ENCODE measurements at regions not wholly inside any gene's neighbourhood (a gene's known extent, or its start where the extent isn't known, plus 50 kb on each side); places are given as distances from the start of the nearest gene placed in this dataset.

DNA sequence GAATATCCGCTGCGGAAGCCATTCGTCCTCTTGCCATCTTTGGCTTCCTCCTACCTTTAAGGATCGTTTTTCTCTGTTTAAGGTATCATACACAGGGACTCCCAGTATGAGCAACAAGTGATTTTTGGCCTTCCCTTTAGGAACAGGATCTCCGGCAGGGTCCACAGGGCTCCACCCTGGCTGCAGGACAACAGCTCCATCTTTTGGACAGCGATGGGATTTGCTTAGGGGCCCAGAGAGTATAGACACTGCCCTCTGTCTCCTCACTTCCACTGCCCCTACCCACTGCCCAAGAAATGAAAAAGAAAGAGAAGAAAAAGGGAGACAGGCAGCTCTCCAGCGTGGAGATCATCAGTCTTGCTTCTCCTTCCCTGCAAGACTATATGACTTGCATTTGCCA lies 224.5 kb downstream of the UXS1 start:
- no peaks in the 10 kb centered on the region for H3F3A ChIP-seq (ENCODE audit: low read depth)
- TF ChIP-seq CTCF (conservative IDR thresholded peaks at IDR 0.05; ENCODE audit: low read length) (peak; percentile 79), EZH2phosphoT487 (IDR thresholded peaks at IDR 0.05; ENCODE audit: borderline replicate concordance) (no peak)

DNA sequence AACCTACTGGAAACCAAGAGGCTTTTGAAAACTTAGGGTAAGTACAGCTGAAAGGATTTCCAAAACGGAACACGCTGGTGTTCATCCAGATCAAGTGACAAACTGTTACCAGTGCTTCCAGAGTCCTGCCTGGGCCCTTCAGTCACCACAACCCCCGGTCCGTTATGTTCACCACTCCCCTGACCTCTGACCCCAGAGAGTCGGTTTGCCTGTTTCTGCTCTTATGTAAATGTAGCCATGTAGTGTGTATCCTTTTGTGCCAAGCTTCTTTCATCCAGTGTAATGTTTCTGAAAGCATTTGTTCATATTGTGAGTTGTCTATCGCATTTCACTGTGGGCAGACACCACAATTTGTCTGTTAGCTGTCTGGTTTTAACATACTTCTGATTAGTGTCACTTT lies 217.5 kb downstream of the NCK2 start:
- no peak for TF ChIP-seq CTCF (conservative IDR thresholded peaks at IDR 0.05; ENCODE audit: low read length)
- TF ChIP-seq EZH2phosphoT487 (IDR thresholded peaks at IDR 0.05; ENCODE audit: borderline replicate concordance), result no peak
- no peaks in the 10 kb centered on the region for H3K9me3 ChIP-seq (ENCODE audit: insufficient read depth, low read depth, low read length)
- H2AFZ ChIP-seq (ENCODE audit: low read length), result no peak overlapping the region
- no peaks in the 10 kb centered on the region for H4K20me1 ChIP-seq (ENCODE audit: insufficient read depth, low read length, poor library complexity, severe bottlenecking)
- no peaks in the 10 kb centered on the region for H3K79me2 ChIP-seq (ENCODE audit: insufficient read depth, low read length)
- H3K36me3 ChIP-seq (ENCODE audit: insufficient read depth, low read length), result no peaks in the 10 kb centered on the region
- H3K9me2 ChIP-seq (replicated peaks; ENCODE audit: low read depth, low read length), result no peaks in the 10 kb centered on the region
- H3F3A ChIP-seq (ENCODE audit: low read depth), result no peaks in the 10 kb centered on the region
- no peak overlapping the region for H3K9ac ChIP-seq (ENCODE audit: low read depth, low read length, poor library complexity, severe bottlenecking)
- H3K27me3 ChIP-seq (ENCODE audit: insufficient read depth, low read length, poor library complexity, severe bottlenecking), result no peaks in the 10 kb centered on the region
- no peak overlapping the region for H3K4me3 ChIP-seq (ENCODE audit: low read length, poor library complexity, severe bottlenecking)
- H3K4me1 ChIP-seq (ENCODE audit: insufficient read depth, low read length, poor library complexity, severe bottlenecking), result no peaks in the 10 kb centered on the region
- H3K4me2 ChIP-seq (ENCODE audit: low read depth, low read length, poor library complexity, severe bottlenecking), result no peak overlapping the region

More for the DNA sequence above, 224.5 kb downstream of the UXS1 start:
- Histone ChIP-seq H3K4me1 (ENCODE audit: insufficient read depth, low read length, poor library complexity, severe bottlenecking) (no peaks in the 10 kb centered on the region), H4K20me1 (ENCODE audit: insufficient read depth, low read length, poor library complexity, severe bottlenecking) (no peaks in the 10 kb centered on the region), H3K36me3 (ENCODE audit: insufficient read depth, low read length) (no peaks in the 10 kb centered on the region), H3K27me3 (ENCODE audit: insufficient read depth, low read length, poor library complexity, severe bottlenecking) (no peaks in the 10 kb centered on the region), H3K9me2 (replicated peaks; ENCODE audit: low read depth, low read length) (no peaks in the 10 kb centered on the region), H3K4me3 (ENCODE audit: low read length, poor library complexity, severe bottlenecking) (no peak overlapping the region), H3K9me3 (ENCODE audit: insufficient read depth, low read depth, low read length) (peaks cover 3% of the 10 kb centered on the region; the same call in 1 of the 2 replicates), H3K4me2 (ENCODE audit: low read depth, low read length, poor library complexity, severe bottlenecking) (no peak overlapping the region), H3K79me2 (ENCODE audit: insufficient read depth, low read length) (no peaks in the 10 kb centered on the region), H3K9ac (ENCODE audit: low read depth, low read length, poor library complexity, severe bottlenecking) (no peak overlapping the region), H2AFZ (ENCODE audit: low read length) (no peak overlapping the region)

- Histone ChIP-seq H3K79me2 (ENCODE audit: insufficient read depth, low read length) (no peaks in the 10 kb centered on the region), H3K4me2 (ENCODE audit: low read depth, low read length, poor library complexity, severe bottlenecking) (no peak overlapping the region), H4K20me1 (ENCODE audit: insufficient read depth, low read length, poor library complexity, severe bottlenecking) (no peaks in the 10 kb centered on the region), H2AFZ (ENCODE audit: low read length) (no peak overlapping the region), H3K4me1 (ENCODE audit: insufficient read depth, low read length, poor library complexity, severe bottlenecking) (no peaks in the 10 kb centered on the region), H3K4me3 (ENCODE audit: low read length, poor library complexity, severe bottlenecking) (no peak overlapping the region), H3K27me3 (ENCODE audit: insufficient read depth, low read length, poor library complexity, severe bottlenecking) (no peaks in the 10 kb centered on the region), H3K9me2 (replicated peaks; ENCODE audit: low read depth, low read length) (no peaks in the 10 kb centered on the region), H3K36me3 (ENCODE audit: insufficient read depth, low read length) (no peaks in the 10 kb centered on the region), H3F3A (ENCODE audit: low read depth) (no peaks in the 10 kb centered on the region), H3K9me3 (ENCODE audit: insufficient read depth, low read depth, low read length) (no peaks in the 10 kb centered on the region), H3K9ac (ENCODE audit: low read depth, low read length, poor library complexity, severe bottlenecking) (no peak overlapping the region)
- no peak for TF ChIP-seq CTCF (conservative IDR thresholded peaks at IDR 0.05; ENCODE audit: low read length)
- no peak for TF ChIP-seq EZH2phosphoT487 (IDR thresholded peaks at IDR 0.05; ENCODE audit: borderline replicate concordance)
These were observed 217.0 kb downstream of the NCK2 start for GRCh38 chr2:105961599-105962146.
